PC-3 (cell line): ENCODE measurements at regions not wholly inside any gene's neighbourhood (a gene's known extent, or its start where the extent isn't known, plus 50 kb on each side); places are given as distances from the start of the nearest gene placed in this dataset.

Source experiments
- ATAC-seq: fragments of 200-7000 bp; cut with Tn5 transposase; 2 replicates; pipeline ENCODE4 v1.9.1; 2020; ENCODE audit warnings: mild to moderate bottlenecking, moderate library complexity
- BruUV-seq: library from RNA; stranded (reverse); fragments of 400-500 nt; replicated peaks from 2 replicates; lab custom pipeline; 2021; lab: Mats Ljungman, UMichigan
- CTCF ChIA-PET: fragments of 300-600 bp; sonication (Branson Sonifier 250); formaldehyde crosslinking; loops from one replicate; lab custom pipeline; 2022; ENCODE audit warnings: antibody characterized with exemption; lab: Charles Lee
- POLR2A ChIA-PET: fragments of 300-600 bp; sonication (Branson Sonifier 250); formaldehyde crosslinking; loops from one replicate; lab custom pipeline; 2022; ENCODE audit warnings: antibody characterized with exemption; ENCODE audit not compliant: unreplicated experiment; lab: Charles Lee
- DNase-seq: peaks from one replicate; pipeline ENCODE4 v3.0.0-alpha.2; 2015
- H2AFZ ChIP-seq: fragments of 300-600 bp; sonication (generic); 2 replicates; pipeline ENCODE4 v1.6.0; 2016; ENCODE audit warnings: antibody characterized with exemption, low read length
- H3F3A ChIP-seq: fragments of 300-600 bp; sonication (generic); one replicate; pipeline ENCODE4 v1.6.0; 2017; ENCODE audit warnings: antibody characterized with exemption, low read length, control low read depth, mild to moderate bottlenecking; ENCODE audit not compliant: unreplicated experiment
- H3K27ac ChIP-seq: fragments of 300-600 bp; sonication (generic); 2 replicates; pipeline ENCODE4 v1.5.1; 2016; ENCODE audit warnings: mild to moderate bottlenecking, low read length
- H3K27me3 ChIP-seq: fragments of 300-600 bp; sonication (generic); 2 replicates; pipeline ENCODE4 v1.6.1; 2016; ENCODE audit warnings: low read length, mixed read lengths
- H3K36me3 ChIP-seq: fragments of 300-600 bp; sonication (generic); 2 replicates; pipeline ENCODE4 v1.6.1; 2016; ENCODE audit warnings: low read depth, mixed run types, low read length, mixed read lengths
- H3K4me1 ChIP-seq: fragments of 300-600 bp; sonication (generic); 2 replicates; pipeline ENCODE4 v1.5.1; 2016; ENCODE audit warnings: low read length; ENCODE audit not compliant: insufficient read depth
- H3K4me2 ChIP-seq: fragments of 300-600 bp; sonication (generic); 2 replicates; pipeline ENCODE4 v1.6.0; 2016; ENCODE audit warnings: low read length
- H3K4me3 ChIP-seq: fragments of 300-600 bp; sonication (generic); 2 replicates; pipeline ENCODE4 v1.5.1; 2016; ENCODE audit warnings: mild to moderate bottlenecking, low read length, mixed read lengths
- H3K79me2 ChIP-seq: fragments of 300-600 bp; sonication (generic); 2 replicates; pipeline ENCODE4 v1.6.1; 2017; ENCODE audit warnings: low read length, mixed read lengths
- H3K9ac ChIP-seq: fragments of 300-600 bp; sonication (generic); 2 replicates; pipeline ENCODE4 v1.6.0; 2016; ENCODE audit warnings: mild to moderate bottlenecking, low read length
- H3K9me2 ChIP-seq: fragments of 300-600 bp; sonication (generic); replicated peaks from 2 replicates; pipeline ENCODE4 v1.6.1; 2016; ENCODE audit warnings: mixed run types, low read length, mixed read lengths
- H3K9me3 ChIP-seq: fragments of 300-600 bp; sonication (generic); 2 replicates; pipeline ENCODE4 v1.6.1; 2016; ENCODE audit warnings: low read length, mixed read lengths
- H4K20me1 ChIP-seq: fragments of 300-600 bp; sonication (generic); 2 replicates; pipeline ENCODE4 v1.6.1; 2016; ENCODE audit warnings: low read length, mixed read lengths
- EZH2 ChIP-seq: fragments of 300-600 bp; sonication (generic); IDR thresholded peaks from one replicate; pipeline ENCODE4 v1.6.1; 2017; ENCODE audit warnings: antibody characterized with exemption, mild to moderate bottlenecking, low read length; ENCODE audit not compliant: unreplicated experiment
- EZH2phosphoT487 ChIP-seq: fragments of 300-600 bp; sonication (generic); IDR thresholded peaks from 2 replicates; pipeline ENCODE4 v1.6.1; 2018; ENCODE audit warnings: mild to moderate bottlenecking, antibody characterized with exemption, low read length, borderline replicate concordance
- intact Hi-C: fragments of 100-400 bp; cut with micrococcal nuclease; formaldehyde crosslinking; loops from 2 replicates; pipeline ENCODE4 v1.9.0; 2023
- TF ChIP-seq, protein P1 (sequence below): fragments of 300-600 bp; sonication (generic); conservative IDR thresholded peaks from 2 replicates; pipeline ENCODE4 v1.5.1; 2017; ENCODE audit warnings: antibody characterized with exemption, low read depth, mild to moderate bottlenecking, low read length

DNA sequence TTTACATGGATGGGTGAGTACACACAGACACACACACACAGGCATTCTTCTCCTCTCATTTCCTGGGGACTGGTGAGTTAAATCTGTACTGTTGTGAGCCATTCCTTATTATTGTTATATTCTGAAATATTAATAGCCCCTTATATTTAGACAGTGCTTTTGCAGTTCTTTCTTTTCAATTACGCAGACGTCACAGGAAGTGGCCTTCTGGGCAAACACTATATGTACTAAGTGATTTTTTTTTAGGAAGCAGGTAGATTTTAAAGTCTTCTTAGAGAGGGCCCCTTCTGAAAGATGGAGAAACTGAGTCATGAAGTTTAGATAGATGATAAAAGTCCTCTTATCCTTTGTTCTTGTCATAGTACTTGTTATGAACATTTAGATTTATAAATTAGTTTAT, 1213.6 kb downstream of the VRK1 start:
- Histone ChIP-seq H3K27ac (no peak overlapping the region), H4K20me1 (no peaks in the 10 kb centered on the region), H3K27me3 (no peaks in the 10 kb centered on the region), H3K36me3 (no peaks in the 10 kb centered on the region), H3K4me1 (no peaks in the 10 kb centered on the region), H3F3A (no peaks in the 10 kb centered on the region), H2AFZ (no peak overlapping the region), H3K9me3 (no peaks in the 10 kb centered on the region), H3K9ac (no peak overlapping the region), H3K4me2 (no peak overlapping the region), H3K79me2 (no peaks in the 10 kb centered on the region), H3K4me3 (no peak overlapping the region), H3K9me2 (no peaks in the 10 kb centered on the region)
- ChIA-PET POLR2A (no interaction called here), CTCF (no interaction called here)
- intact Hi-C loops: no loop called here
- DNase-seq: no peak
- no TSS peak for BruUV-seq
- no peak for ATAC-seq
- no peak for TF ChIP-seq EZH2phosphoT487
- TF ChIP-seq, protein P1, sequence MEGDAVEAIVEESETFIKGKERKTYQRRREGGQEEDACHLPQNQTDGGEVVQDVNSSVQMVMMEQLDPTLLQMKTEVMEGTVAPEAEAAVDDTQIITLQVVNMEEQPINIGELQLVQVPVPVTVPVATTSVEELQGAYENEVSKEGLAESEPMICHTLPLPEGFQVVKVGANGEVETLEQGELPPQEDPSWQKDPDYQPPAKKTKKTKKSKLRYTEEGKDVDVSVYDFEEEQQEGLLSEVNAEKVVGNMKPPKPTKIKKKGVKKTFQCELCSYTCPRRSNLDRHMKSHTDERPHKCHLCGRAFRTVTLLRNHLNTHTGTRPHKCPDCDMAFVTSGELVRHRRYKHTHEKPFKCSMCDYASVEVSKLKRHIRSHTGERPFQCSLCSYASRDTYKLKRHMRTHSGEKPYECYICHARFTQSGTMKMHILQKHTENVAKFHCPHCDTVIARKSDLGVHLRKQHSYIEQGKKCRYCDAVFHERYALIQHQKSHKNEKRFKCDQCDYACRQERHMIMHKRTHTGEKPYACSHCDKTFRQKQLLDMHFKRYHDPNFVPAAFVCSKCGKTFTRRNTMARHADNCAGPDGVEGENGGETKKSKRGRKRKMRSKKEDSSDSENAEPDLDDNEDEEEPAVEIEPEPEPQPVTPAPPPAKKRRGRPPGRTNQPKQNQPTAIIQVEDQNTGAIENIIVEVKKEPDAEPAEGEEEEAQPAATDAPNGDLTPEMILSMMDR: no peak
- TF ChIP-seq EZH2: no peak

DNA sequence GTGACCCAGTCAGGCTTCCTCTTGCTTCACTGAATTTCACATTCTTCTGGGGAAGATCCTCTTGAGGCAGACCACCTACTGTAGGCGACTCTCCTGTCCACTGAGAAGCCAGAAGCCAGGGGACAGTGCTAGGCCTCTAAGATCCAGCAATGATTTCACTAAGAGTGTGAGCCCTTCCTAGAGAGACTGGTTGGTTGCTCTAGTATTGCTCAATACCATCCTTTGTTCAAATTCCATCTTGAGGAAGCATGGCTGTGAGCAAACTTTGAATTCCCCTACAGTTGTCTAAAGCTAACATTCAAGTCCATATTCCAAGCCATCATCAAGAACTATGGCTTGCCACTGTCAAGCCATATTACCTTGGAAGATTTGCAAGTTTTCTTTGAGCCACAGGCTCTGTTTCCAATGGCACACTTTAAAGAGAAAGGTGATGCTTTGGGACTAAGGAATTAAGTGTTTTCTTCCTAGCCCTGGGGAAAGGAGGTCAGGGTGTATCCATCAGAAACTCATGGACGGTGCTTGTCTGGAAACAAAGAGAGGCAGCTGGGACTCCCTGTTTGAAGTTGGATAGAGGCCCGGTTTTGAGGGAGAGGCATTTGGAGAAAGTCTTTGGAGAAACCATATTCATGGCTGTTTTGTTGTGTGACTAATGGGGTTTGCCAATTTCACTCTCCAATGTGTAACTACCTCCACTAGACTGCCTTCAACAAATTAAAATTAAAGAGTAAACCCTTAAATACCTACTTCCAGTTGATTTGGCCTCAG, 1217.9 kb downstream of the VRK1 start:
- TF ChIP-seq EZH2phosphoT487 (no peak), EZH2 (no peak)
- TF ChIP-seq, protein P1: no peak
- Histone ChIP-seq H3K9me2 (no peaks in the 10 kb centered on the region), H2AFZ (no peak overlapping the region), H4K20me1 (no peaks in the 10 kb centered on the region), H3K9ac (no peak overlapping the region), H3K36me3 (no peaks in the 10 kb centered on the region), H3K27ac (no peak overlapping the region), H3K4me3 (no peak overlapping the region), H3K4me1 (no peaks in the 10 kb centered on the region), H3F3A (no peaks in the 10 kb centered on the region), H3K27me3 (peaks cover 12% of the 10 kb centered on the region), H3K9me3 (no peaks in the 10 kb centered on the region), H3K79me2 (no peaks in the 10 kb centered on the region), H3K4me2 (no peak overlapping the region)
- ATAC-seq (no peak), DNase-seq (no peak)
- CTCF ChIA-PET: no interaction called here
- BruUV-seq: no TSS peak
- intact Hi-C loops: no loop called here
- POLR2A ChIA-PET: no interaction called here

DNA sequence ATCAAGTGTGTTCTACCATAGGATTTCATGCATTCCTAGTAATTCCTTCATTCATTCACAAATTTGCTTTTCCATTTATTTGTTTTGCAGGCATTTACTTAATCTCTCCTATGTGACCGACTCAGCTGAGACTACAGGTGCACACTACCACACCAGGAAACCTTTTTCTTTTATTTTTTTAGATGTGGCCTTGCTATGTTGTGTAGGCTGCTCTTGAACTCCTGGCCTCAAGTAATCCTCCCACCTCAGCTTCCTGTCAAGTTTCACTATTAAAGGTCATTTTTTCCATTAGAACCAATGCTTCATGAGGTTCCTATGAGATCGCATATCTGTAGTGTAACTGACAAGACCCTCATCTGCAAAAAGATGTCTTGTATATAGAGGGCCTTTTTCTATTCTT, 1218.7 kb downstream of the VRK1 start:
- ChIA-PET POLR2A (no interaction called here), CTCF (no interaction called here)

More for the DNA sequence above, 1218.7 kb downstream of the VRK1 start:
- BruUV-seq: no TSS peak
- H3K9me3 ChIP-seq: no peaks in the 10 kb centered on the region
- intact Hi-C loops: no loop called here
- no peaks in the 10 kb centered on the region for H3K79me2 ChIP-seq
- no peak overlapping the region for H3K4me3 ChIP-seq
- H2AFZ ChIP-seq: no peak overlapping the region
- no peaks in the 10 kb centered on the region for H3K9me2 ChIP-seq
- no peak overlapping the region for H3K27ac ChIP-seq
- peaks cover 18% of the 10 kb centered on the region for H3K27me3 ChIP-seq
- TF ChIP-seq, protein P1: no peak
- TF ChIP-seq EZH2phosphoT487 (no peak), EZH2 (no peak)
- H3F3A ChIP-seq: no peaks in the 10 kb centered on the region
- no peak overlapping the region for H3K9ac ChIP-seq
- no peaks in the 10 kb centered on the region for H3K4me1 ChIP-seq
- no peak for DNase-seq
- H3K4me2 ChIP-seq: no peak overlapping the region
- no peak for ATAC-seq
- H4K20me1 ChIP-seq: no peaks in the 10 kb centered on the region
- H3K36me3 ChIP-seq: no peaks in the 10 kb centered on the region
